B cell (primary cell): ENCODE measurements at regions not wholly inside any gene's neighbourhood (a gene's known extent, or its start where the extent isn't known, plus 50 kb on each side); places are given as distances from the start of the nearest gene placed in this dataset.
"Not testable (repeated sequence)": the region's sequence is repeated elsewhere in the genome, so short reads cannot be mapped to it uniquely, and the experiment has no call there.

ENCODE experiments used
- ATAC-seq: fragments of 200-7000 bp; cut with Tn5 transposase; one replicate; pipeline ENCODE4 v1.10.0; 2021; ENCODE audit warnings: low read depth, mild to moderate bottlenecking, moderate number of reproducible peaks, moderate library complexity
- CTCF ChIA-PET: fragments of 350-600 bp; sonication (Branson Sonifier 250); formaldehyde crosslinking; loops from one replicate; lab custom pipeline; 2021; ENCODE audit warnings: antibody characterized with exemption, inconsistent platforms; lab: Charles Lee
- POLR2A ChIA-PET: fragments of 350-600 bp; sonication (Branson Sonifier 250); formaldehyde crosslinking; loops from one replicate; lab custom pipeline; 2021; ENCODE audit warnings: antibody characterized with exemption; lab: Charles Lee
- DNase-seq: peaks from one replicate; pipeline ENCODE4 v3.0.0; 2013
- H2AFZ ChIP-seq: 2 replicates; pipeline ENCODE4 v1.6.1; 2012; ENCODE audit warnings: mild to moderate bottlenecking, low read depth, low read length; ENCODE audit not compliant: insufficient read depth, poor library complexity, severe bottlenecking
- H3K27ac ChIP-seq, 2 donors: 1 replicate in 1 of 2; 2 replicates in 1 of 2; pipeline ENCODE4 v1.5.1; 2012 to 2013; ENCODE audit warnings: low read length in 2 of 2, mild to moderate bottlenecking in 2 of 2, moderate library complexity in 1 of 2
- H3K27me3 ChIP-seq, 4 experiments: fragments of 200-600 bp in 1 of 4; sonication (generic) in 1 of 4; replicated peaks in 1 of 4; 1 replicate in 2 of 4; 2 replicates in 2 of 4; pipeline versions ENCODE4 v1.6.1 to v1.7.0; 2013 to 2016; ENCODE audit warnings: low read length in 3 of 4, mild to moderate bottlenecking in 2 of 4, mixed read lengths in 1 of 4, moderate library complexity in 1 of 4; ENCODE audit not compliant: insufficient read depth in 4 of 4, control insufficient read depth in 3 of 4; ENCODE audit errors: control extremely low read depth in 1 of 4
- H3K36me3 ChIP-seq, 2 experiments: replicated peaks in 1 of 2; 1 replicate in 1 of 2; 2 replicates in 1 of 2; pipeline versions ENCODE4 v1.6.1 to v1.7.1; 2013; ENCODE audit warnings: low read length in 1 of 2; ENCODE audit not compliant: insufficient read depth in 2 of 2, control insufficient read depth in 1 of 2; ENCODE audit errors: control extremely low read depth in 1 of 2, extremely low read depth in 1 of 2
- H3K4me1 ChIP-seq, 2 donors: fragments of 200-600 bp in 1 of 2; sonication (generic) in 1 of 2; 1 replicate in 1 of 2; 2 replicates in 1 of 2; pipeline versions ENCODE4 v1.5.1 to v1.6.1; 2013 to 2017; ENCODE audit warnings: low read length in 2 of 2; ENCODE audit not compliant: control insufficient read depth in 2 of 2, insufficient read depth in 2 of 2
- H3K4me2 ChIP-seq: replicated peaks from 2 replicates; pipeline ENCODE3; 2012; ENCODE audit warnings: mild to moderate bottlenecking, low read depth, low read length; ENCODE audit not compliant: poor library complexity, severe bottlenecking
- H3K4me3 ChIP-seq, 5 experiments: fragments of 200-600 bp in 1 of 5; sonication (generic) in 1 of 5; 1 replicate in 3 of 5; 2 replicates in 2 of 5; pipeline versions ENCODE4 v1.5.1 to v1.7.0; 2011 to 2016; ENCODE audit warnings: low read length in 4 of 5, mild to moderate bottlenecking in 4 of 5, low read depth in 2 of 5, control low read depth in 1 of 5, moderate library complexity in 1 of 5; ENCODE audit not compliant: insufficient read depth in 1 of 5; ENCODE audit errors: control extremely low read depth in 1 of 5, extremely low read depth in 1 of 5
- H3K79me2 ChIP-seq: fragments of 200-600 bp; sonication (generic); one replicate; pipeline ENCODE4 v1.6.0; 2016; ENCODE audit warnings: low read length; ENCODE audit not compliant: control insufficient read depth, insufficient read depth
- H3K9ac ChIP-seq: fragments of 200-600 bp; sonication (generic); 2 replicates; pipeline ENCODE4 v1.6.1; 2017; ENCODE audit warnings: mild to moderate bottlenecking, low read length, moderate library complexity
- H3K9me3 ChIP-seq, 3 donors: one replicate each; pipeline versions ENCODE4 v1.6.1 to v1.7.1; 2013; ENCODE audit warnings: low read length in 2 of 3; ENCODE audit not compliant: control insufficient read depth in 2 of 3, insufficient read depth in 1 of 3; ENCODE audit errors: control extremely low read depth in 1 of 3
- H4K20me1 ChIP-seq: 2 replicates; pipeline ENCODE4 v1.6.0; 2012; ENCODE audit warnings: mild to moderate bottlenecking, low read length; ENCODE audit not compliant: insufficient read depth, control insufficient read depth, poor library complexity, severe bottlenecking
- H3K27ac Mint-ChIP-seq: one replicate; pipeline ENCODE4 v1.8.0; 2021; ENCODE audit warnings: mixed read lengths
- H3K27me3 Mint-ChIP-seq: one replicate; pipeline ENCODE4 v1.8.0; 2021; ENCODE audit warnings: mixed read lengths
- H3K4me1 Mint-ChIP-seq: one replicate; pipeline ENCODE4 v1.8.0; 2021; ENCODE audit warnings: mixed read lengths
- H3K4me3 Mint-ChIP-seq: one replicate; pipeline ENCODE4 v1.8.0; 2021; ENCODE audit warnings: mixed read lengths
- H3K9me3 Mint-ChIP-seq: one replicate; pipeline ENCODE4 v1.8.0; 2022; ENCODE audit warnings: mixed read lengths; ENCODE audit not compliant: insufficient read depth
- EZH2 ChIP-seq: IDR thresholded peaks from 2 replicates; pipeline ENCODE4 v1.6.1; 2012; ENCODE audit warnings: borderline replicate concordance, low read depth, mild to moderate bottlenecking, moderate library complexity, low read length; ENCODE audit not compliant: insufficient read depth, poor library complexity, severe bottlenecking
- WGBS: methylation state at CpG from one replicate; pipeline ENCODE4 v1.1.5; 2013; ENCODE audit warnings: missing lambda C conversion rate; ENCODE audit not compliant: insufficient coverage; 5-methylcytosine and 5-hydroxymethylcytosine counted together
- intact Hi-C: fragments of 100-400 bp; cut with micrococcal nuclease; formaldehyde crosslinking; loops from one replicate; pipeline ENCODE4 v1.10.0; 2022
- TF ChIP-seq, protein P1 (sequence below): fragments of 200-600 bp; IDR thresholded peaks from one replicate; pipeline ENCODE4 v1.8.0; 2022; ENCODE audit warnings: antibody characterized with exemption, mild to moderate bottlenecking

- no peak overlapping the region for H3K9ac ChIP-seq
- peaks cover 0 to 16% (median 7%) of the 10 kb centered on the region in 4 experiments for H3K27me3 ChIP-seq
- intact Hi-C loops = no loop called here
- ATAC-seq = no peak
- Mint-ChIP-seq H3K9me3 (peaks cover 8% of the 10 kb centered on the region), H3K27ac (no peak overlapping the region), H3K4me3 (no peak overlapping the region), H3K4me1 (peaks cover 20% of the 10 kb centered on the region), H3K27me3 (peaks cover 19% of the 10 kb centered on the region)
- no peak overlapping the region for H3K27ac ChIP-seq
- H4K20me1 ChIP-seq = no peaks in the 10 kb centered on the region
- no peaks in the 10 kb centered on the region for H3K79me2 ChIP-seq
- DNase-seq = no peak
- H3K4me2 ChIP-seq = no peak overlapping the region
- no peak overlapping the region for H2AFZ ChIP-seq
- H3K4me3 ChIP-seq = no peak overlapping the region
- ChIA-PET CTCF (interaction anchor here (1.0 kb wide), 1 partner anchor 11 kb away, joined by 3 read pairs; no protein-coding TSS in a partner anchor), POLR2A (no interaction called here)
- H3K36me3 ChIP-seq = no peaks in the 10 kb centered on the region
- peaks cover 14 to 15% of the 10 kb centered on the region in 2 donors for H3K4me1 ChIP-seq
- TF ChIP-seq, protein P1, sequence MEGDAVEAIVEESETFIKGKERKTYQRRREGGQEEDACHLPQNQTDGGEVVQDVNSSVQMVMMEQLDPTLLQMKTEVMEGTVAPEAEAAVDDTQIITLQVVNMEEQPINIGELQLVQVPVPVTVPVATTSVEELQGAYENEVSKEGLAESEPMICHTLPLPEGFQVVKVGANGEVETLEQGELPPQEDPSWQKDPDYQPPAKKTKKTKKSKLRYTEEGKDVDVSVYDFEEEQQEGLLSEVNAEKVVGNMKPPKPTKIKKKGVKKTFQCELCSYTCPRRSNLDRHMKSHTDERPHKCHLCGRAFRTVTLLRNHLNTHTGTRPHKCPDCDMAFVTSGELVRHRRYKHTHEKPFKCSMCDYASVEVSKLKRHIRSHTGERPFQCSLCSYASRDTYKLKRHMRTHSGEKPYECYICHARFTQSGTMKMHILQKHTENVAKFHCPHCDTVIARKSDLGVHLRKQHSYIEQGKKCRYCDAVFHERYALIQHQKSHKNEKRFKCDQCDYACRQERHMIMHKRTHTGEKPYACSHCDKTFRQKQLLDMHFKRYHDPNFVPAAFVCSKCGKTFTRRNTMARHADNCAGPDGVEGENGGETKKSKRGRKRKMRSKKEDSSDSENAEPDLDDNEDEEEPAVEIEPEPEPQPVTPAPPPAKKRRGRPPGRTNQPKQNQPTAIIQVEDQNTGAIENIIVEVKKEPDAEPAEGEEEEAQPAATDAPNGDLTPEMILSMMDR = no peak
- TF ChIP-seq EZH2 = no peak
- H3K9me3 ChIP-seq = peaks cover 0 to 11% (median 0%) of the 10 kb centered on the region in 3 donors
Observed at GRCh38 chr12:62196146-62196545, 64.1 kb upstream of the USP15 start.

- H3K9me3 Mint-ChIP-seq = peaks cover 14% of the 10 kb centered on the region
- H3K4me1 Mint-ChIP-seq, H3K9ac ChIP-seq, H3K4me2 ChIP-seq, H4K20me1 ChIP-seq, H3K27ac ChIP-seq, H3K4me3 ChIP-seq, H3K79me2 ChIP-seq, H3K4me3 Mint-ChIP-seq, H3K4me1 ChIP-seq, intact Hi-C loops, ATAC-seq, H3K27ac Mint-ChIP-seq, H3K36me3 ChIP-seq, DNase-seq, H3K27me3 ChIP-seq, H3K27me3 Mint-ChIP-seq, H2AFZ ChIP-seq: not testable (repeated sequence)
- POLR2A ChIA-PET = interaction anchor here (0.7 kb wide), 1 partner anchor 453 kb away, joined by 9 read pairs; no protein-coding TSS in a partner anchor
- CTCF ChIA-PET = interaction anchor here (2.6 kb wide), 1 partner anchor 10 kb away, joined by 13 read pairs; a partner anchor contains a TSS
- H3K9me3 ChIP-seq = peaks cover 0 to 25% (median 7%) of the 10 kb centered on the region in 3 donors
- WGBS = 60% methylated on average over 1 of the region's 3 CpGs
Observed at GRCh38 chr12:62202861-62203260, 57.3 kb upstream of the USP15 start.
